ENCODE measurements at regions not wholly inside any gene's neighbourhood (a gene's known extent, or its start where the extent isn't known, plus 50 kb on each side); places are given as distances from the start of the nearest gene placed in this dataset.

DNA sequence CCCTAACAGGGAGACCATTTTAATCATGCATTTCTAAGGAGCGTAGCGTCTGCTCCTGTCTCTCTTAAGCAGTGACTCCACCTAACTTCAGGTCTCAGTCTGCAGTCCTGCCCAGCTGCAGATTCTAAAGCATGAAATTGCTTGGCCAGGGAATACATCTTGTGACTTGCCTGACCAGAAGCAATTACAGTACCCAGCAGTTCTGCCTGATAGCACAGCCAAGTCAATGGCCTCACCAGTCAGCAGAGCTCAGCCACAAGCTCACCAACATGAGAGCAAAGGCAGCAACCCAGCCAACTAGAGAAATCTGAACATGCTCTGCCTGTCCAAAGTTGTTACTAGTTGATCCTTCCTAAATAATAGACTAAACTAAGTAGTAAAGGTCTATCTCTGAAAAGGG lies 2011.9 kb upstream of the PCDH10 start:
- ChIA-PET POLR2A (no interaction called here), CTCF (no interaction called here)
- TF ChIP-seq, protein P1, sequence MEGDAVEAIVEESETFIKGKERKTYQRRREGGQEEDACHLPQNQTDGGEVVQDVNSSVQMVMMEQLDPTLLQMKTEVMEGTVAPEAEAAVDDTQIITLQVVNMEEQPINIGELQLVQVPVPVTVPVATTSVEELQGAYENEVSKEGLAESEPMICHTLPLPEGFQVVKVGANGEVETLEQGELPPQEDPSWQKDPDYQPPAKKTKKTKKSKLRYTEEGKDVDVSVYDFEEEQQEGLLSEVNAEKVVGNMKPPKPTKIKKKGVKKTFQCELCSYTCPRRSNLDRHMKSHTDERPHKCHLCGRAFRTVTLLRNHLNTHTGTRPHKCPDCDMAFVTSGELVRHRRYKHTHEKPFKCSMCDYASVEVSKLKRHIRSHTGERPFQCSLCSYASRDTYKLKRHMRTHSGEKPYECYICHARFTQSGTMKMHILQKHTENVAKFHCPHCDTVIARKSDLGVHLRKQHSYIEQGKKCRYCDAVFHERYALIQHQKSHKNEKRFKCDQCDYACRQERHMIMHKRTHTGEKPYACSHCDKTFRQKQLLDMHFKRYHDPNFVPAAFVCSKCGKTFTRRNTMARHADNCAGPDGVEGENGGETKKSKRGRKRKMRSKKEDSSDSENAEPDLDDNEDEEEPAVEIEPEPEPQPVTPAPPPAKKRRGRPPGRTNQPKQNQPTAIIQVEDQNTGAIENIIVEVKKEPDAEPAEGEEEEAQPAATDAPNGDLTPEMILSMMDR (IDR thresholded peaks at IDR 0.05) = no peak
- intact Hi-C loops (cut with micrococcal nuclease) = no loop called here
- H3K27ac Mint-ChIP-seq = no peak overlapping the region
- no peaks in the 10 kb centered on the region for H3K27me3 Mint-ChIP-seq
- no peaks in the 10 kb centered on the region for H3K4me1 Mint-ChIP-seq
- H3K9me3 Mint-ChIP-seq = peaks cover 8% of the 10 kb centered on the region
- H3K36me3 Mint-ChIP-seq (ENCODE audit: low read depth) = no peaks in the 10 kb centered on the region
- ATAC-seq (ENCODE audit: low read depth) (no peak), DNase-seq (no peak)
- no peak overlapping the region for H3K4me3 Mint-ChIP-seq

DNA sequence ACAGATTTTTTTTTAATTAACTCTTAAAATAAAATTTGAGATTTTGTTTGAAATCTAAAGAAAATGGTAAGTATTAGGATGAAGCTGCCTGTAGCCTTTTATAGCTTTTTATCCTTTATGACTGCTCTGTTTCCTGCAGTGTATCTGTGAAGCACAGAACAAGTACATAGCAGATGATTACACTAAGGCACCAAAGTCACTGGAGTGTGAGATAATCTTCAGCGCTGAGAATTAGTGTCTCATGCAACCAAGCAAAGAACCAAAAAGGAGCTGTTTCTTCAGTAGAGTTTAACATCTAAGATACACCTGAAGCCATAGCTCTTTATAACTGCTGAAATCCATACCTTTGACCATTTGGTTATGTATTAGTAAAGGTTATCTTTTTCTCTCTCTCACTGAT lies 1989.8 kb upstream of the PCDH10 start:
- CTCF ChIA-PET = no interaction called here
- DNase-seq = no peak
- no peak for ATAC-seq (ENCODE audit: low read depth)
- TF ChIP-seq, protein P1 (IDR thresholded peaks at IDR 0.05) = no peak
- no peaks in the 10 kb centered on the region for H3K36me3 Mint-ChIP-seq (ENCODE audit: low read depth)
- H3K27ac Mint-ChIP-seq = no peak overlapping the region
- no peaks in the 10 kb centered on the region for H3K27me3 Mint-ChIP-seq
- intact Hi-C loops (cut with micrococcal nuclease) = no loop called here
- no peaks in the 10 kb centered on the region for H3K4me1 Mint-ChIP-seq
- H3K4me3 Mint-ChIP-seq = no peak overlapping the region
- POLR2A ChIA-PET = no interaction called here
- H3K9me3 Mint-ChIP-seq = peaks cover 3% of the 10 kb centered on the region

DNA sequence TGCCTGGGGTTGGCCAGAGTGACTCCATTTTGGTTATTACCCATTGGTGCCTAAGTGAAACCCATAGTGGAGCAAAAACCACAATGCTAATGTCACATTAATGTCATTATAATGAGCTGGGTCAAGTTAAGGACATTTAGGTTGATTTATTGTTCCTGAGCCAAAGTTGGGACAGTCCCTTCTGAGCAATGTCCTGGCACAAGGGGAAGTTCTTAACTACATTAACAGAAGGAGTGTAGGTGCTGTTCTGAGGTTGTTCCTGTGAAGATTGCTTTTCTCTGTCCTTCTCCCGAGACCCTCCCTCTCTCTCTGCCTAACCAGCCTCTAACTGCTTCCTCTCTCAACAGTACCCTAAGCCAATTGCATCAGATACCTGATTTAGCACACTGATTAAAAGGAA lies 1956.8 kb upstream of the PCDH10 start:
- CTCF ChIA-PET = no interaction called here
- POLR2A ChIA-PET = no interaction called here
- no peak overlapping the region for H3K27ac Mint-ChIP-seq
- no peaks in the 10 kb centered on the region for H3K4me1 Mint-ChIP-seq
- intact Hi-C loops (cut with micrococcal nuclease) = no loop called here
- TF ChIP-seq, protein P1 (IDR thresholded peaks at IDR 0.05) = no peak
- DNase-seq (no peak), ATAC-seq (ENCODE audit: low read depth) (no peak)
- peaks cover 4% of the 10 kb centered on the region for H3K9me3 Mint-ChIP-seq
- H3K36me3 Mint-ChIP-seq (ENCODE audit: low read depth) = no peaks in the 10 kb centered on the region
- H3K27me3 Mint-ChIP-seq = no peaks in the 10 kb centered on the region
- no peak overlapping the region for H3K4me3 Mint-ChIP-seq

DNA sequence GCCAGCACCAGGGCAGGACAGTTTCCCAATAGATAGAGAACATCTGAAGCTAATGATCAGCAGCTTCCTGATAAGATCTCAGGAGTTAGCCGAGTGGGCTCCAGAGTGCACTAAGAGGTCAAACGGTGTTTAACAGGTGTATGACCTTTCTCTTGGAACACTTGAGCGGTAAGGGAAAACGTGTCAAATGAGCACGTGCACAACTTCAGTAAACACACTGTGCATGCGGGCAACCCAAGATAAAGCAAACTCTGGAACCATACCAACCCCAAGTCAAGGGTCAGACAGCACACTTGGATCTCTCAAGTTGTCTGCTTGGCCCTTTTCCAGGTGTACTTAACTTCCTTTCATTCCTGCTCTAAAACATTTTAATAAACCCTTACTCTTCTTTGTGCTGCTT lies 1941.5 kb upstream of the PCDH10 start:
- H3K27ac Mint-ChIP-seq = no peak overlapping the region
- TF ChIP-seq, protein P1 (IDR thresholded peaks at IDR 0.05) = no peak
- peaks cover 4% of the 10 kb centered on the region for H3K9me3 Mint-ChIP-seq
- no peaks in the 10 kb centered on the region for H3K4me1 Mint-ChIP-seq
- DNase-seq (no peak), ATAC-seq (ENCODE audit: low read depth) (no peak)
- H3K4me3 Mint-ChIP-seq = no peak overlapping the region
- no peaks in the 10 kb centered on the region for H3K36me3 Mint-ChIP-seq (ENCODE audit: low read depth)
- ChIA-PET CTCF (no interaction called here), POLR2A (no interaction called here)
- intact Hi-C loops (cut with micrococcal nuclease) = no loop called here
- no peaks in the 10 kb centered on the region for H3K27me3 Mint-ChIP-seq

DNA sequence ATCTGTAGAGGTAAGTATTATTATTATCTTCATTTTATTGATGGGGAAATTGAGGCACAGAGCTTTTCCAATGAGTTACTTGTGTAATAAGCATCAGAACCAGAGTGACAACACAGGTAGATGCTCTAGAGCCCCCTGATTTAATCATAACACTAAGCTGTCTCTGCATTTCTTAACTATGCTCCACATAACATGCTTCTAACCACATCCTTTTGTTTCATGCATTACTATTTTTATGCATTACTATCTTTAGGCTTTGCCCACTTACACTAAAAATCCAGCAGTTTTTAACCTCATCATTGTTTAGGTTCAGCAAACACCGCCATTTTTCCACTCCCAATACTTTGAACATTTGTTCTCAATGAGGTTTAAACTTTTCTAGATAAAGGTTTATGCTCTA lies 1900.8 kb upstream of the PCDH10 start:
- Mint-ChIP-seq H3K4me1 (no peaks in the 10 kb centered on the region), H3K36me3 (ENCODE audit: low read depth) (no peaks in the 10 kb centered on the region), H3K27ac (no peak overlapping the region), H3K9me3 (peaks cover 7% of the 10 kb centered on the region), H3K27me3 (no peaks in the 10 kb centered on the region), H3K4me3 (no peak overlapping the region)
- TF ChIP-seq, protein P1 (IDR thresholded peaks at IDR 0.05) = no peak
- ATAC-seq (ENCODE audit: low read depth) = no peak
- POLR2A ChIA-PET = no interaction called here
- intact Hi-C loops (cut with micrococcal nuclease) = no loop called here
- no peak for DNase-seq
- CTCF ChIA-PET = no interaction called here

All from activated B cell treated with CpG ODN at 0.5 μM for 24 hours (primary cell).